ENCODE measurements at regions not wholly inside any gene's neighbourhood (a gene's known extent, or its start where the extent isn't known, plus 50 kb on each side); places are given as distances from the start of the nearest gene placed in this dataset.

DNA sequence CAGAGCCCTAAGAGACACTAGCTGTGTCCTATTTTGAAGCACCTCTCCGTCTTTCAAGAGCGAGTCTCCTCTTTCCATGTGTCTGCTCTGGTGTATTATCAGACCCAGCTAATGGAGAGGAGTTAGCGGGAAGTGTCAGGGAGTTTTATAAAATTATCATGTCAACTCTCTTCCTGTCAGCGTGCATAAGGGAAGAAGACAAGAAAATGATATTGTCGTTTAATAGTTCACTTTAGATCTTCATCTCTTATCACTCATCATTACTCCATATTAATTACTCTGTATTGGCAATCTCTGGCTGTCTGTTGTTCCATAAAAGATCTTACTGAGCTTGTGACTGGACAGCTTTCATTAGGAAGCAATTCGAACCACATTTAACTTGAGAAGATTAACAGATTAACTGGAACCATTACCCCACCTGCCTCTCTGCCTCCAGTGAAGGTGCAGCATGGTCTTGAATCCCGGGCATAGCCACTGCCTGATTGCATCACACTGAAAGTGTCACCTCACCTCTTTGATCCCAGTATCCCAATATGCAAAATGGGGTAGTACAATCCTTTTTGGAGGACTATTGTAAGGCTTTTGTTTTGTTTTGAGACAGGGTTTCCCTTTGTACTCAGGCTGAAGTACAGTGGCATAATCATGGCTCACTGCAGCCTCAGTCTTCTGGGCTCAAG is 121.1 kb downstream of the TMEM114 start:
- no peak for DNase-seq (ENCODE audit: low read depth in 1 of 2, low spot score in 1 of 2)
- no peaks in the 10 kb centered on the region for H3K9me3 ChIP-seq
- H3K4me1 ChIP-seq = no peaks in the 10 kb centered on the region
- H3K27ac ChIP-seq = no peak overlapping the region
- CTCF ChIA-PET = interaction anchor here (1.3 kb wide), 1 partner anchor 10 kb away, joined by 4 read pairs; no protein-coding TSS in a partner anchor
- 7% methylated on average over 7 of the region's 7 CpGs for WGBS (ENCODE audit: missing lambda C conversion rate)
- TF ChIP-seq ZC3H11A (IDR thresholded peaks at IDR 0.05) (no peak), HOXB13 (CRISPR knock-in tag; IDR thresholded peaks at IDR 0.05; ENCODE audit: low read depth) (no peak), MYC (IDR thresholded peaks at IDR 0.05; ENCODE audit: borderline replicate concordance, low read length) (no peak), POLR2A (IDR thresholded peaks at IDR 0.05; ENCODE audit: low read length) (no peak), MAFK (IDR thresholded peaks at IDR 0.05; ENCODE audit: partially characterized antibody) (no peak), ESRRA (IDR thresholded peaks at IDR 0.05; ENCODE audit: borderline replicate concordance, low read length) (no peak), NPAS2 (CRISPR knock-in tag; IDR thresholded peaks at IDR 0.05; ENCODE audit: borderline replicate concordance) (no peak), EP300 (IDR thresholded peaks at IDR 0.05) (no peak), CBX2 (IDR thresholded peaks at IDR 0.05; ENCODE audit: borderline replicate concordance, low read depth) (no peak)
- POLR2A ChIA-PET = no interaction called here
- ATAC-seq = no peak
- no peak for FAIRE-seq
- H3K4me2 ChIP-seq = no peak overlapping the region
- H3K4me3 ChIP-seq = no peak overlapping the region

DNA sequence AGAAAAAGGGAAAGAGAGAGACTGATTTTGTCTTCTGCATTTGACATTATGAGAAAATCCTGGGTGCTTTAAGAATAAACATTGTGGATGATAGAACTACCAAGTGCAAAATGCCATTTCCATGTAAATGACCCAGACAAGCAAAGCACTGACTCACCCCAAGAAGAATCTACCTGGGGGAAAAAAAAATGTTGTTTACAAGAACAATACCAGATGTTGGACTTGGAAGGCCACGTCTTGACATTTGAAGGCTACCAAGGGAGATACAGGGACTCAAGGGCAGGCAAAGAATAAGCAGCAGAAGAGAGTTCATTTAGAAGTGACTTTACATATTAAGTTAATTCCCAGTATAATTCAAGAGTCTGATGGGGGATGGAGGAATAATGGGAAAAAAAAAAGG is 125.3 kb downstream of the TMEM114 start:
- no peaks in the 10 kb centered on the region for H3K4me1 ChIP-seq
- DNase-seq (ENCODE audit: low read depth in 1 of 2, low spot score in 1 of 2) (no peak), ATAC-seq (no peak), FAIRE-seq (no peak)
- H3K9me3 ChIP-seq = no peaks in the 10 kb centered on the region
- H3K4me3 ChIP-seq = no peak overlapping the region
- POLR2A ChIA-PET = no interaction called here
- CTCF ChIA-PET = interaction anchor here (0.7 kb wide), 1 partner anchor 11 kb away, joined by 3 read pairs; no protein-coding TSS in a partner anchor
- TF ChIP-seq EP300 (IDR thresholded peaks at IDR 0.05) = no peak
- TF ChIP-seq CHD4 (IDR thresholded peaks at IDR 0.05; ENCODE audit: borderline replicate concordance) = no peak
- TF ChIP-seq HEYL (CRISPR knock-in tag; IDR thresholded peaks at IDR 0.05) = no peak
- no peak for TF ChIP-seq ELK1 (IDR thresholded peaks at IDR 0.05; ENCODE audit: low read depth, low read length)
- TF ChIP-seq KDM5A (IDR thresholded peaks at IDR 0.05) = no peak
- no peak for TF ChIP-seq PHF8 (IDR thresholded peaks at IDR 0.05; ENCODE audit: borderline replicate concordance, low read depth)
- no peak for TF ChIP-seq NR3C1 (IDR thresholded peaks at IDR 0.05)
- no peak for TF ChIP-seq POLR2A (IDR thresholded peaks at IDR 0.05; ENCODE audit: low read length)
- no peak for TF ChIP-seq POLR2AphosphoS2 (conservative IDR thresholded peaks at IDR 0.05; ENCODE audit: low read length)
- no peak for TF ChIP-seq TFCP2L1 (CRISPR knock-in tag; IDR thresholded peaks at IDR 0.05)
- TF ChIP-seq MAFK (IDR thresholded peaks at IDR 0.05; ENCODE audit: partially characterized antibody) = no peak
- WGBS (ENCODE audit: missing lambda C conversion rate) = 0% methylated on average over 1 of the region's 1 CpG
- H3K4me2 ChIP-seq = no peak overlapping the region
- H3K27ac ChIP-seq = no peak overlapping the region

- no peaks in the 10 kb centered on the region for H3K4me1 ChIP-seq
- ChIA-PET CTCF (no interaction called here), POLR2A (no interaction called here)
- ATAC-seq (no peak), FAIRE-seq (no peak), DNase-seq (ENCODE audit: low read depth in 1 of 2, low spot score in 1 of 2) (no peak)
- no peak for TF ChIP-seq HOXB13 (CRISPR knock-in tag; IDR thresholded peaks at IDR 0.05; ENCODE audit: low read depth)
- TF ChIP-seq EHMT2 (IDR thresholded peaks at IDR 0.05; ENCODE audit: low read depth) = no peak
- TF ChIP-seq SMC3 (IDR thresholded peaks at IDR 0.05) = no peak
- H3K4me3 ChIP-seq = no peak overlapping the region
- H3K4me2 ChIP-seq = no peak overlapping the region
- 0% methylated on average over 3 of the region's 3 CpGs for WGBS (ENCODE audit: missing lambda C conversion rate)
- no peak overlapping the region for H3K27ac ChIP-seq
- H3K9me3 ChIP-seq = no peaks in the 10 kb centered on the region
These were observed 131.1 kb downstream of the TMEM114 start for GRCh38 chr16:8459085-8459733.

All from A549 (cell line).